ENCODE measurements at regions not wholly inside any gene's neighbourhood (a gene's known extent, or its start where the extent isn't known, plus 50 kb on each side); places are given as distances from the start of the nearest gene placed in this dataset.
A peak's percentile ranks its signal among the peaks of the same experiment; 100 is the strongest.

DNA sequence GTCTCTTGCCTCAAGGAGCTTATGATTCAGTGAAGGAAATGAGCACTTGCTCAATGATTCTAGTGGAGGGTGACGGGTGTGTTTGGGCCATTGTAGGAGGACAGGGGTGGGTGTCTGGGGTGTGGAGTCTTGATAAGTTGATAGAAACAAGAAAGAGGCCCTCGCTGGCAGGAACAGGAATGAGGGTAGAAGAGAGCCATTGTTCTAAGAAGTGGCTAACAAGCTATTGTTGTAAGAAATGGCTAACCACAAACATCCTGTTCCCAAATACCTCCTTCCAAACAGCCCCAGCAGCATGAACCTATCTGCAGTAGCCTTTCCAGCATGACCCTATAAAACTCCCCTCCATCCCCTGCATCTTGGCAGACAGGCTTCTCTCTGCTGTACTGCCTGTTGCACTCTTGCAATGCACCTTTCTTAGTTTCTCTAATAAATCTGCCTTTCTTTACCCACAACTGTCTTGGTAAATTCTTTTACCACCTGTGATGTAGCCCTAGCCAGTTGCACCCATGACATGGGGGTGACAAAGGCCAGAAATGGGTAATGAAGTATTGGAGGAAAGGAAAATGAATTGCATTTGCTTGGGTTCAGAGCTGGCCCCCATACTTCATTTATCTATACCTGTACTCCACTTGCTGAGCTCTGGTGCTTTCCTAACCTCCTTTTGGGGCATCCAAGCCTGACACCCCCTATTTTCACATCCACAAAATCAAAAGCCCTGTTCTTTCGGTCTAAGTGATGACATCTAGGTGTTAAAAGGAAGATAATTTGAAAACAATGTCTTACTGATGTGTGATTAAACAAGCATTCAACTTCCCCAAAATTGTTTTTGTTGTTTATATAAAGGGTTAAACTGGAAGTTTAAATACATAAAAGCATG lies 389.1 kb downstream of the GRIN2B start:
- no peak for DNase-seq

DNA sequence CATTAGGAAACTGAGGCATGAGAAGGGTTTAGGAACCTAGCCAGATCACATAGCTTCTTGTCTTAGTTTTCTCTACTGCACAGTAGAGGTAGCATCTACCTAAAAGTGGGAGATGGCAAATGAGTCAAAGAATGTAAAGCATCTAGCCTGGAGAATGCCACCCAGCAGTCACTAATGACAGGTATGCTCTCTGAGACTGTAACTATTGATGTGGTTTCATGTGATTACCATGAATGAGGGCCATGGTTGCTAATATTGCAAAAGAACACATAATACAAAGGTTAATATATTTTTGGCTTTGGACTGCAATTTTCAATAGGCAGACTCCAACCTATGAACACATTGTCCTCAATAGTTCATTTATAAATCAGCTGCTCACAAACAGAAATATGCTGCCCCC lies 389.9 kb downstream of the GRIN2B start:
- DNase-seq = no peak

DNA sequence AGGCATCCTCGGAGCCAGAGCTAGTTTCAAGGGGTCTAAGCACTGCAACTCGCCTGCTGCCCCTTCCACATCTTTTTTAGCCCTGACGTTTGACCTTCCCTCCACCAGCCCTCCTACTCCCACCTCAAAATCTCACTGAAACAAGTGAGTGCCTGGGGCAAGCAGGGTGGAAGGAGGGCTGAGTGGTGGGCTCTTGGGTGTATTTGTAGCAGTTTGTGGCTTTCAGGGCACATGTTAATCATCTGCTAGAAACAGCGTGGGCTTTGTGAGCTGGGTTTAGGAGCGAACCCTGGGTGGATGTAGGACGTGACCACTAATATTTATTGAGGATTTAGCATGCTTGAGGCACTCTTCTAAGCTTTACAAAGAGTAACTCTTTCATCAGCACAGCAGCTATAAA lies 390.3 kb downstream of the GRIN2B start:
- no peak for DNase-seq

DNA sequence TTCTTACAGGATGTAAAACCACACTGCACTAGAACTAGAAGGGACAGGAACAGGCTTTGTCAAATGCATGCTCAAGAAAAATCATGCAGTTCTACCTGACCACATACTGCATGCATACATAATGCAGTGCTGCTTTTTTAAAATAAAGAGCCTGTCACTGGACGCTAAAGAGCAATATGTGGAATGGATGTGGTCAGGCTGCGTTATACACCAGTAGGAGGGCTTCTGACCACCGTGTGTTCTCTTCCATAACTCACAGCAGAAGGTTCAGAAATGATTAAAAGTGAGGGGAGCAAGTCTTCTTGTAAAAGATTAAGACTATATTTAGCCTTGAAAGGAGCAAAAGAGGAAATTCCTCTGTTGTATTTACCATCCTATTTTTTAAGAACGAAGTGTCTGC lies 392.0 kb downstream of the EMP1 start:
- no peak for DNase-seq

DNA sequence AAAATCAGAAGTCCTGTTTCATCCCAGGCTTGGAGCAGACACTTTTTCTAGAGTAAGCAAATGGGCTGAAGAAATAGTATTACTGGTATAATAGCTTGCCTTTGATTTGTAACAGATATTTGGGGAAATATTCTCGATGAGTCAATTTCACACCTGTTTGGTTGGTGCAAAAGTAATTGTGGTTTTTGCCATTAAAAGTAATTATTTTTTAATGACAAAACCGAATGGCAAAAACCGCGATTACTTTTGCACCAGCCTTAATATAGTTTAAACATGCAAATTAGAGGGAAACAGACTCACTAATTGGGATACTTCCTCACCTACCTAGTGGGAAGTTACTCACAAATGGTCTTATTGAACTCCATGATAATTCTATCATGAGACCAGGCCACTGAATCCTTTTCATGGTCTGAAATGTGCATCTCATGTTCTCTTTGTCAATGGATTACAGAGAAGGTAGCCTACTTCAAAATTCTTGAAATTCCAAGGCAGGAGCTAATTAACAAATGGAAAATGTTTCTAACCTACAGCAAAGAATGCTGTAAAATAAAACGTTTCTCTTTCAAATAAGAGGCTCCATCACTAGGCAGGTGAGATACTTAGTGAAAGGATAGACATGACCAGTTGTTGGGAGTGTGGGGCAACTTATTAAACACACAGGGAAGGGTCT lies 391.3 kb downstream of the EMP1 start:
- no peak for DNase-seq

DNA sequence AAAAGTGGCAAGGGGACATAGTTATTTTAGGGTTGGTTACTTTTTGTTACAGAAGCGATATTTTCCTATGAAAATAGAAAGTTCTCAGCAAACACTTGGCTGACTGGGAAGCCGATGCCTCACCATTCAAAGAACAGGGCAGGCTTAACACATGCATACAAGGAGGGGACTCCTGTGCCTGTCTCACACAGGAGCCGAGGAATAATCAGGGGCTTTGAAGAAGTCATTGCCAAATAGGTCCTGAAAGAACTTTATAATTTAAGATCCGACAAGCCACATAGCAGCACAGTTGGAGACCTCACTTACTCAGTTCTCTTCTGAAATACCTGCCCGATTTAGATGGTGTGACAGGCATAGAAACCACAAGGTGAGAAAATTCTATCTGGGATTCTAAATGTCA lies 389.8 kb downstream of the EMP1 start:
- DNase-seq = no peak

DNA sequence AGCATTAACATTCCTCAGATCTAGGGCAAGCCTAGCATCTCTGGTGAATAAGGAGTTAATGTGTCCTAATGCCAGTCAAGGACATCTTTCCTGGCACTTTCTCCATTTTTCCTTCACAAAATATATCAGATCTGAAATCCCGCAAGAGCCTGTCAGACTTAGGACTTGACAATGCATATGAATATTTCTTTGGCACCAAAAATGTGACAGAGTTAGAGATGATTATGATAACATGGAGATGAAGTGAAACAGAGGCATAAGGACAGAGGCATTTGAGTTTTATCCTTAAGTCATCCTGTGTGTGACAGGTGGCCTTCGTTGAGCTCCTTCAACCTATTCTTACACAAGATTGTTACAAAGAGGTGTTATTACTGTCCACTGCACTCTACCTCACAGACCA lies 388.0 kb downstream of the EMP1 start:
- DNase-seq = no peak

DNA sequence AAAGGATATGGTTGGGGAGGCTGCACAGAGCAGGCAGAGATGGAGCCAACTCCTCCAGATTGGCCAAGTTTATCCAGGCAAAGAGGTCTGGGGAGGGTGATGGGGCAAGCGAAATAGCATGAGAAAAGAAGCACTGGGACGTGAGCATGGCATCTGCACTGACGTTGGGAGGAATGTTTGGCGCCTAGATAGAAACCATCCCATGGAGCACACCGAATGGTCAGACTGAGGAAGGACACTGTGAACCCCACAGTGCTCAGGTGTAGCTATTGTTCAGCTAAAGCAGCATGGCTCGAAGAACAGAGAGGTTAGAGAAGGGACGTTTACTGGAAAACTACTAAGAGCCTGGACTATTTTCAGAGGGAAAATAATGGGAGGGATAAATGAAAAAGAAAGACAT lies 387.1 kb downstream of the EMP1 start:
- DNase-seq = no peak

DNA sequence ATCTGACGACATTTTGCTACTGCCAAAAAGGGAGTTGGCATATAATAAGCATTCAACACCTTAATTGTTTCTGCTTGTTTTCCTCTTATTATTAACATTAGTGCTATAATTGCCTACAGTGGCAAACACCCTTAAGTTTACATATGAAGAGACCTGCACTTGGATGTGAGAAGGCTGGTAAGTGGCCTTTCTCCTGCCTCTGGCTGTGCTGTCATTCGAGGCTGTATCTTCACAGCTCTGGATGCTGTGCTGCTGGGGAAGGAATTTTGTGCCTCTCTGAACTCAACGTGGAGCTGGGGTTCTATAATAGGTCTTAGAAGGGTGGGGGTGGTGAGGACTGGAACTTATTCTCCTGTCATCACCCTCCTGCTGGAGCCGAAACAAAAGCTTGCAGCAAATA lies 385.9 kb downstream of the EMP1 start:
- DNase-seq = no peak

DNA sequence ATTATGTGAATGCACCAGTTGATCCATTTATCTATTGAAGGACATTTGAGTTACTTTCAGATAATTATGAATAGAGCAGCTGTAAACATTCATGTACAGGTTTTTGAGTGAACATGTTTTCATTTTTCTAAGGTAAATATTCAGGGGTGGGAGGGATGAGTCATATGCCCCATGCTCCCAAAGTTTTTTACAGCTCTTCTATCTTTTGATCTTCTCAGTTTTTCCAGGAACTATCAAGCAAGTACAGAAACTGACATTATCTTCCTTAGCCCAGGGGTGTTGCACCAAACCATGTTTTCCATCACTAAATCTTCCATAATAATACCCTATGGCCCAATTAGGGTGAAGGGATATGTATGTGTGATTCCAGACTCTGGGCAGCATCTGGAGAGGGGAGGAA lies 384.5 kb downstream of the EMP1 start:
- DNase-seq = no peak

DNA sequence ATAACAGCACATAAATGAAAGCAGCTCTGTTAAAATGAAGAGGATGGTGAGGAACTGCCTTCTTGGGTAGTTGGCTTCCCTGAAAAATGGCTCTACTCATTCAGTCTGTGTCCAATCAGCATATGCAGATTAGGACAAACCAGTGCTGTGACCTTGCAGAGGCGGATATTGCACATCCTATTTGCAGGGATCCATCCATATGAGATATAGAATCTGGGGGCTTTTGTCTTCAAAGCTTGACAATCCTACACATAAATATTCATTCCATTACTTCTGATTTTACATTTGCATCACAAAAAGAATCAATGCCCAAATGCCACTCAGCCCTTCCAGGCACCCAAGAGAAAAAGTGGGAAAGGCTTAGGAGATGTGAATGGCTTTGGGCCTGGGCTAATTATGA lies 383.7 kb downstream of the EMP1 start:
- DNase-seq = no peak

DNA sequence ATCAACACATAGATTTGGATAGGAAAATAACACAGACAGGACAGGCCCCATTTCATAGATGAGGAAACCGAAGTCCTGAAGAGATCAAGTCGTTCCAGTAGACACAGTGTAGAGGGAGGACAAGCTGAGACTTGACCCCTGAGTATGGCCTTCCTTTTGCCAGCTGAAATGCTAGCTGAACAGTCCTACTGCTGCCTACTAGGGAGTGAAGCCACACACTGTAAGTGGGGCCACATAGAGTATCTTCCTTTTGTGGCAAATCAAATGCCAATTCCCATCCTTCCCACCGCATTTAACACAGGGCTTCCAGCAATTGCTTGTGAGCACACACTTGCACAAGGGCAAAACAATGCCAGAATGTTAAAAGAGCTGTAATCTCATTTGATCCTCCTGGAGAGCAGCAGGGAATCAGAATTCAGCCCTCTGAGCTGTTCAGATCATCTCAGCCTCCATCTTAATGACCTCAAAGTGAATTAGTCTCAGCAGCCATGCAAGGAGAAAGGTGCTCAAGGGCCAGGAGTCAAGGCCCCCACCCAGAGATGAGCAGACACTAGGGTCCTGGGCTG lies 380.5 kb downstream of the EMP1 start:
- DNase-seq = no peak

DNA sequence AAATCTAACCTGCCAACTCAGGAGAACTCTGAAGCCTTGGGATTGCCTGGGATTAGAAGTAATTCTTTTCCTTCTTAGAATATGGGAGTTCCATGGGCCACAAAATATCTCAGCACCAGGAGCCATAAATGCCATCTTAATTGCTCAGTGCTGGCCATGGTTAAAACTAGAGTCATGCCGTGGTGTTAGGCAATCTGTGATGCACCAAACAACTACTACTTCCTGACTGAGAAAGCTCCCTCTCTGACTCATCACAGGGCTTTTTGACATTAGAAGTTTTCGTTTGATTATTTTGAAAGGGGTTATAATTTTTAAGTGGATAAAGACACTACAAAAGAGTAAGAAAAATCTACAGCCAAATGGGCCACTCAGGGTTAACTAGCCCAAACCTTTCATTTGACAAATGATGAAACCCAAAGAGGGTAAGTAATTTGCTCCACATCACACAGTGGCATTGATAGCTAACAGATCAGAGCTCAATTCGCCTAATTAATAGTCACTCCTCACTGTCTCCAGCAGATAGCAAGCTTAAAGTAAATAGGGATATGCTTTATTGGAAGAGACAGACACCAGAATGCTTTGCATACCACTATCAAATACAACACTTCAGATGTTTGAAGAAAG lies 377.3 kb downstream of the EMP1 start:
- DNase-seq = peak; percentile 82

DNA sequence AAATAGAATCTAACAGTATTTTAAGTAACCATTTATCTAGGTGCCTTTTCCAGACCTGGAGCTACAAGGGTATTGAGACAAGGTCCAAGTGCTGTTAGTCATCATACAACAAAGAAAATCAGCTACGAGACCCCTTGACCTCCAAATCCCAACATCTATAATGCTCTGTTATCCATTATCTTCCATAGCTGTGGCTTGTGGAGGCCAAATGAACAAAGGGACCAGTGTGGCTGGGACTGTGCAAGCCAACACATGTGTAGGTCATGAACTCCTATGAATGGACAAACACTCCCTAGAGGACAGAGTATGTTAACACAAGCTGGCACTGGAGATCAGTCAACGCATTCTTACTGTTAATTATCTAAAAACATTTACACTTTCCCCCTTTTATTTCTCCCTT lies 374.5 kb downstream of the EMP1 start:
- no peak for DNase-seq

DNA sequence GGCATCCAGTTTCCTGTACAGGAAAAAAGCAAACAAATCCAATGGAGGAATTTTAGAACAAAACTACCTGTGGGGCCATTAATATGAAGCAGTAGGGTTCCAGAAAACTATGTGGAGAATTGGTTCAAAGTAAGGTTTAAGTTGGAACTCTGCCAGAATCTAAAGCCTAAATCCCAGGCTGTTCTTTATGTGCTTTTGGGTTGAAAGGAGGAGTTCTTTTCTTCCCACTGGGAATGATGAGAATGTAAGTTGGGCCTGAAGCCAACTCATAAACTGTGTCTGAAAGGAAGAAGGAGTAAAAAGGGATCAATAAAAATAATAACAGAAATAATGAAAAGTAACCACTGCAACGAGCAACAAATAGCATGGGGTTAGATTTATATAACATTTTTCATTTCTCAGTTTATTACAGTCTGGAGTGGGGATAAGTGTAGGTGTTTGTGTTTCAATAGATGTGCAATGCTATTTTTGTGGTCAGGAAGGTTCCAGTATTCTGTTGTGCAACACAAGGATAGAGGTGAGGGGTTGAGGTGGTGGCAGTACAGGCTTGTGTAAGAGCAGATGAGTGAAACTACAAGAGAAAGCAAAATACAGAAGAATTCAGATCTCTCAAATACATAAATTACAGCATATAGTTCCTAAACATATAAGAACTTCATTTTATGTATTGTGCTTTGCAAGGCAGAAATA lies 373.6 kb downstream of the EMP1 start:
- peak; percentile 24 for DNase-seq

DNA sequence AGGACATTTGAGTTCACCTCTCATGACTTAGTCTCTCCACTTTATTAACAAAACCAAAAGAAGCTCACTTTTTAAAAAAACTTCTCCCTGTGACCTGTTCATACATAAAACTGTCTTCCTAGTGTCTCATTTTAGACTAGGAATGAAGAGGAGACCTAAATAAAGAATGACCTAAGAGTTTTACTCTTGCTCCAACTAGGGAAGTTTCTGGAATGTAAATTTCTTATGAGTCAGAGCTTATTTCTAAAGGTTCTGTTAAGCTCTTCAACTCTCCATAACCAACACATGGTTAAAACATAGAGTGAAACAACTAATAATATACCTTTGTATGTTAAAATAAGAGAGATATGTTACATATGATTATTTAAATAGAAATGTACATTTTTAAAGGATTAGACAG lies 369.8 kb downstream of the EMP1 start:
- DNase-seq = peak; percentile 35

DNA sequence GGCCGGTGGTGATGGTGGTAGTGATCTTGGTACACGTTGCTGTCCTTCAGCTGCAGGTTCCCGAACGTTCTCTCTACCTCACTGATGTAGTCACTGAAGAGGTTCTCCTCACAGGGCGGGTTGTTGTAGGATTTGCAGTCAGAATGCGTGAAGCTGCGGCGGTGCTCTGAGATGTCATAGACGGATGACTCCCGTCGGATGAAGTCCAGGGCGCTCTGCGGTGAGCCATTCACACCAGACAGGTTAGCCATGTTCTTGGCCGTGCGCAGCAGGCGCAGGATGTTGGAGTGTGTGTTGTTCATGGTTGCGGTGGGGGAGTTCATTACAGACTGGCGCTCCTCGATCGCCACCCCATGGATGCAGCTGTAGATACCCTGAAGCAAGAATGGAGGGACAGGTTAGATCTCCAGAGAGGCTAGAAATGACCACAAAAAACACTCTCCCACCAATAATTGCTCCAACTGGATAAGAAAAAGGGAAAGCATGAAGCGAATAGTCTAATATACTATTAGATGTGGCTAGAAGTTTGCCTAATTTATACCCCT lies 367.8 kb downstream of the EMP1 start:
- DNase-seq = no peak

DNA sequence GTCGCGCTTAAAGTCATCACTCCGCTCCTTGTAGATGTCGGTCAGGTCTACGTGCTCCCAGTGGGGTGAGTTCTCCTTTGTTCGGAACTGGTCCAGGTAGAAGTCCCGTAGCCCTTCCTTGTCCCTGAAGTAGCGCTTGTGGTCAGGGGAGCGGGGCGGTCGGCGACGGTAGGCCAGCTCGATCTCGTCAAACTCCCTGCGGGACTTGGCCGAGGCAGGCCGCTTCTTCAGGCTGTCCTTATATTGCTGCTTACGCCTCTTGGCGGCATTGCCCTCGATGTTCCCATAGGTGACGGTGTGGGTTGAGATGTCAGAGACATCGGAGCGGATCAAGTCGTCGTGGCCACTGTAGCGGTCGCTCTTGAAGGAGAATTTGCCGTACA lies 367.2 kb downstream of the EMP1 start:
- no peak for DNase-seq

DNA sequence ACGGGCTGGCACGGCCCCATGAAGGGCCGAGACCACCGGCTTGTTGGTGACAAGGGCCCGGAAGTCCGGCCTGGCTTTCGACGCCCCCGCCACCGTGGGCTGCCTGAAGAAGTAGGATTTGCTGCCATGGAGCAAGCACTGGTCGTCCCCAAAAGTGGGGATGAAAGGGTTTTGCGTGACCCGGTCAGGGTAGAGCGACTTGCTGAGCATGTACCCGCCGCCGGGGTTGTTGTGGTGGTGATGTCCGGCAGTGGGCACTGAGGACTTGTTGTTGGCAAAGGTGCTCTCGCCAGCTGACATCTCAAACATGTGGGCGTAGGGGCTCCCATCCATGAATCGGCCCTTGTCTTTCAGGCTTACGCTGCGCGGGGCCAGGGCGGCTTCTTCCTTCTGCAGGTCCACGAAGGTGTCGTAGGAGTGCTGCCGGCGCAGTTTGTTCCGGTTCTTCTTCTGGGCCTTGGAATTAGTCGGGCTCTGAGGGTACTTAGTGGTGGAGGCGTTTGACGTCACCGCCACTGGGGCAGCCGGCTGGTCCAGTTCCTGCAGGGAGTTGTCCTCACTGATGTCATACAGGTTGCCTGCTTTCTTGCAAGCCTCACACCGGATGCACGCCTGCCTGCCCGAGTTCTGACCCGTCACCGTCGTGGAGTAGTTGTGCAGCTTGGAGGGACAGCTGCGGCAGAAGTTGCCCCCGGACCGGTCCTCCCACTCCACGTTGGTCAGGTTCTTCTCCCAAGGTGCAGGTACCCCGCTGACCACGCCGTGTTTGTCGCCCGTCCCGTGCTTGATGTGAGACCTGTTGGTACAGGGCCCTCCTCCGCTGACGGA lies 366.6 kb downstream of the EMP1 start:
- no peak for DNase-seq

DNA sequence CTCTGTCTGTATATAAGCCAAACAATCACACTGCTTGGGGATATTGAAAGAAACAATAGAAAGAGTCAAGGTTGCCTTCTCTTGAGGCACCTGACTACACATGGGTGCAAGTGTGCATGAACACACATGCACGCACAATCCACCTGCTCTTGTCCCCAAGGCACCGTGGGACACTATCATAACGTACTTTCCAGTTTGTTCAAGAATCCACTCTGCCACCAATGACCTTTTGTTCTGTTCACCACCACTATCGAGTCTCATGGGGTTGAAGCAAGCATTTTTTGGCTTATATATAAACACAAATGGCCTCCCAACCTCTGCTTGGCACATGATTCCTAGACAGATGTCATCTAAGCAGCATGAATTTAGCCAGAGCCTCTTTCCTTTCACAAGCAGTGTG lies 365.4 kb downstream of the EMP1 start:
- DNase-seq = no peak

DNA sequence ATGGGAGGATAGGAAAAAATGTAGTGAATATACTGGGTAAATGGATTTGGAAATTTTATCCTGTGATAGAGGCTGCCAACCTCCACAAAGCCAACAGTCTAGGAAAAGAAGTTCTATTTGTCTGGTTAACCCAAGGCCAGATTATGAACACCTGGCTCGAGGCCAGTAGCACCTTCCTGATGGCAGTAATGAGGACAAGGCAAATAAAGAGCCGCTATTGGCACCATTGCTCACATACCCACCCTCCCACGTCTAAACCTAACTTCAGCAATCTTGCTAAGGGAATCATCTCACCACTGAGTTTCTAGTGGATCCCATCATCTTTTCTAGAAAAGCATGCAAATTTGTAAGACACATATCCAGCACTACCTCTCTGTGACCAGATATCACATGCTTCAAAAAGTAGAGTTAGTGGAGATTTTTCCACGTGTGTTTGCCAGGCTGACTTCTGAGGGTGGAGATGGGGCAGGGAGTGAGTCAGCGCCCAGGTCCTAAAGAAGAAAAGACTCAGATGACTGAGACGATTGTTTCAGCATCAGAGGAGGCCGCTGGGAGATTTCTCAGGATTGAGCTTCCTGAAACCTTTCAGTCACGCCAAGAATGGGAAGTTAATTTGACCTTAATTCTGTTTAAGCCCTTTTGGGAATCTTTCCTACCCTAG lies 362.9 kb downstream of the EMP1 start:
- no peak for DNase-seq

Data from fibroblast of upper back skin (primary cell).